Gastroesophageal sphincter (tissue), 4 donors: ENCODE measurements at regions not wholly inside any gene's neighbourhood (a gene's known extent, or its start where the extent isn't known, plus 50 kb on each side); places are given as distances from the start of the nearest gene placed in this dataset.

Source experiments
- ATAC-seq: fragments of 150-250 bp; one replicate; pipeline ENCODE4 v1.9.1; 2016; ENCODE audit warnings: mild to moderate bottlenecking, moderate library complexity
- H3K27ac ChIP-seq, 4 donors: fragments of 200-600 bp; sonication (generic) in 3 of 4; 1 replicate in 3 of 4; 2 replicates in 1 of 4; pipeline ENCODE4 v1.5.1; 2016 to 2019
- H3K27me3 ChIP-seq: fragments of 200-600 bp; sonication (generic); one replicate; pipeline ENCODE4 v1.5.1; 2019
- H3K36me3 ChIP-seq, 2 donors: fragments of 200-600 bp; sonication (generic); one replicate each; pipeline ENCODE4 v1.5.1; 2019; ENCODE audit warnings: control low read depth in 1 of 2
- H3K4me1 ChIP-seq, 3 donors: fragments of 200-600 bp; sonication (generic); 1 replicate in 2 of 3; 2 replicates in 1 of 3; pipeline ENCODE4 v1.5.1; 2016 to 2019; ENCODE audit warnings: control low read depth in 2 of 3
- H3K4me3 ChIP-seq, 2 donors: fragments of 200-600 bp; sonication (generic); one replicate each; pipeline ENCODE4 v1.5.1; 2019; ENCODE audit warnings: mild to moderate bottlenecking in 1 of 2, moderate library complexity in 1 of 2
- H3K9me3 ChIP-seq, 3 donors: fragments of 200-600 bp; sonication (generic); one replicate each; pipeline ENCODE4 v1.5.1; 2017 to 2019; ENCODE audit warnings: control low read depth in 2 of 3
- CTCF ChIP-seq, 4 experiments: fragments of 200-600 bp in 2 of 4; fragments of 450-650 bp in 2 of 4; sonication (generic) in 1 of 4; IDR thresholded peaks; one replicate each; pipeline ENCODE4 v1.5.1; 2017 to 2019; ENCODE audit warnings: antibody characterized with exemption in 4 of 4, mild to moderate bottlenecking in 2 of 4, moderate library complexity in 2 of 4
- EP300 ChIP-seq: sonication (generic); formaldehyde crosslinking; IDR thresholded peaks from one replicate; pipeline ENCODE4 v1.6.1; 2017; ENCODE audit warnings: antibody characterized with exemption, mild to moderate bottlenecking
- POLR2A ChIP-seq, 2 donors: fragments of 450-650 bp; IDR thresholded peaks; one replicate each; pipeline ENCODE4 v1.6.1; 2017; ENCODE audit warnings: antibody characterized with exemption in 2 of 2, mild to moderate bottlenecking in 2 of 2, moderate library complexity in 1 of 2
- POLR2AphosphoS5 ChIP-seq: sonication (generic); formaldehyde crosslinking; IDR thresholded peaks from one replicate; pipeline ENCODE4 v1.6.1; 2017; ENCODE audit warnings: antibody characterized with exemption
- whole genome bisulfite sequencing, 2 donors: methylation state at CpG; one replicate each; pipeline ENCODE4 v1.1.5; 2018; ENCODE audit warnings: low coverage in 1 of 2; 5-methylcytosine and 5-hydroxymethylcytosine counted together

- H3K9me3 ChIP-seq = no peaks in the 10 kb centered on the region
- H3K4me3 ChIP-seq = no peak overlapping the region
- TF ChIP-seq POLR2A (IDR thresholded peaks at IDR 0.05) = no peak
- TF ChIP-seq POLR2AphosphoS5 = no peak
- no peak for TF ChIP-seq EP300
- ATAC-seq = no peak
- 35 to 69% methylated on average over 3 of the region's 3 CpGs for WGBS, 2 donors
- H3K4me1 ChIP-seq = no peaks in the 10 kb centered on the region
- no peaks in the 10 kb centered on the region for H3K36me3 ChIP-seq
- H3K27ac ChIP-seq = no peak overlapping the region
- H3K27me3 ChIP-seq = no peaks in the 10 kb centered on the region
These were observed 264.0 kb upstream of the FAR2 start for GRCh38 chr12:28884904-28885679.

- no peaks in the 10 kb centered on the region for H3K27me3 ChIP-seq
- no peaks in the 10 kb centered on the region for H3K9me3 ChIP-seq
- no peak overlapping the region for H3K4me3 ChIP-seq
- H3K27ac ChIP-seq = no peak overlapping the region
- TF ChIP-seq POLR2AphosphoS5 = no peak
- TF ChIP-seq POLR2A (IDR thresholded peaks at IDR 0.05) = no peak
- TF ChIP-seq CTCF (IDR thresholded peaks at IDR 0.05) = no peak
- TF ChIP-seq EP300 = no peak
- WGBS, 2 donors = 69 to 81% methylated on average over 2 of the region's 2 CpGs
- ATAC-seq = no peak
- no peaks in the 10 kb centered on the region for H3K36me3 ChIP-seq
- no peaks in the 10 kb centered on the region for H3K4me1 ChIP-seq
These were observed 263.1 kb upstream of the FAR2 start for GRCh38 chr12:28885928-28886327.

GRCh38 chr12:28887461-28887990 lies 261.6 kb upstream of the FAR2 start:
- no peak for ATAC-seq
- Histone ChIP-seq H3K4me1 (no peaks in the 10 kb centered on the region), H3K36me3 (no peaks in the 10 kb centered on the region)

GRCh38 chr12:28890664-28891063 lies 258.4 kb upstream of the FAR2 start:
- H3K9me3 ChIP-seq = no peaks in the 10 kb centered on the region
- H3K36me3 ChIP-seq = no peaks in the 10 kb centered on the region
- H3K27me3 ChIP-seq = no peaks in the 10 kb centered on the region
- no peak overlapping the region for H3K4me3 ChIP-seq
- 94 to 97% methylated on average over 4 of the region's 4 CpGs for WGBS, 2 donors
- TF ChIP-seq EP300 (no peak), POLR2A (IDR thresholded peaks at IDR 0.05) (no peak), CTCF (IDR thresholded peaks at IDR 0.05) (no peak), POLR2AphosphoS5 (no peak)
- H3K4me1 ChIP-seq = no peaks in the 10 kb centered on the region
- no peak for ATAC-seq
- H3K27ac ChIP-seq = no peak overlapping the region

More at GRCh38 chr12:28887461-28887990, 261.6 kb upstream of the FAR2 start:
- no peak overlapping the region for H3K27ac ChIP-seq
- no peaks in the 10 kb centered on the region for H3K27me3 ChIP-seq
- H3K4me3 ChIP-seq = no peak overlapping the region
- H3K9me3 ChIP-seq = no peaks in the 10 kb centered on the region
- TF ChIP-seq POLR2AphosphoS5 = no peak
- TF ChIP-seq EP300 = no peak
- TF ChIP-seq CTCF (IDR thresholded peaks at IDR 0.05) = no peak
- TF ChIP-seq POLR2A (IDR thresholded peaks at IDR 0.05) = no peak

- no peak overlapping the region for H3K27ac ChIP-seq
- H3K4me1 ChIP-seq = no peaks in the 10 kb centered on the region
- H3K27me3 ChIP-seq = no peaks in the 10 kb centered on the region
- H3K36me3 ChIP-seq = no peaks in the 10 kb centered on the region
- no peak overlapping the region for H3K4me3 ChIP-seq
- ATAC-seq = no peak
- TF ChIP-seq CTCF (IDR thresholded peaks at IDR 0.05) = no peak
- no peak for TF ChIP-seq POLR2A (IDR thresholded peaks at IDR 0.05)
- no peak for TF ChIP-seq POLR2AphosphoS5
- TF ChIP-seq EP300 = no peak
- no peaks in the 10 kb centered on the region for H3K9me3 ChIP-seq
These were observed 258.0 kb upstream of the FAR2 start for GRCh38 chr12:28891126-28891525.
